ENCODE measurements at regions not wholly inside any gene's neighbourhood (a gene's known extent, or its start where the extent isn't known, plus 50 kb on each side); places are given as distances from the start of the nearest gene placed in this dataset.

GRCh38 chr6:127641905-127642304, 64.9 kb downstream of the C6orf58 start:
- peak in 28 of 42 donors; percentile 2 to 61 (median 21) for DNase-seq
- intact Hi-C loops (cut with DNase I), result no loop called here

Measured in head of caudate nucleus (tissue), 42 donors.